ENCODE measurements at regions not wholly inside any gene's neighbourhood (a gene's known extent, or its start where the extent isn't known, plus 50 kb on each side); places are given as distances from the start of the nearest gene placed in this dataset.
"Not testable (repeated sequence)": the region's sequence is repeated elsewhere in the genome, so short reads cannot be mapped to it uniquely, and the experiment has no call there.

DNA sequence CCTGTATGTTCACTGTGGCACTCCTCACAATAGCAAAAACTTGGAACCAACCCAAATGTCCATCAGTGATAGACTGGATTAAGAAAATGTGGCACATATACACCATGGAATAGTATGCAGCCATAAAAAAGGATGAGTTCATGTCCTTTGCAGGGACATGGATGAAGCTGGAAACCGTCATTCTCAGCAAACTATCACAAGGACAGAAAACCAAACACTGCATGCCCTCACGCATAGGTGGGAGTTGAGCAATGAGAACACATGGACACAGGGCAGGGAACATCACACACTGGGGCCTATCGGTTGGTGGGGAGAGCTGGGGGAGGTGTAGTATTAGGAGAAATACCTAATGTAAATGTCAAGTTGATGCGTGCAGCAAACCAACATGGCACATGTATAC, 275.7 kb upstream of the TLE3 start:
- DNase-seq (ENCODE audit: low spot score): not testable (repeated sequence)

DNA sequence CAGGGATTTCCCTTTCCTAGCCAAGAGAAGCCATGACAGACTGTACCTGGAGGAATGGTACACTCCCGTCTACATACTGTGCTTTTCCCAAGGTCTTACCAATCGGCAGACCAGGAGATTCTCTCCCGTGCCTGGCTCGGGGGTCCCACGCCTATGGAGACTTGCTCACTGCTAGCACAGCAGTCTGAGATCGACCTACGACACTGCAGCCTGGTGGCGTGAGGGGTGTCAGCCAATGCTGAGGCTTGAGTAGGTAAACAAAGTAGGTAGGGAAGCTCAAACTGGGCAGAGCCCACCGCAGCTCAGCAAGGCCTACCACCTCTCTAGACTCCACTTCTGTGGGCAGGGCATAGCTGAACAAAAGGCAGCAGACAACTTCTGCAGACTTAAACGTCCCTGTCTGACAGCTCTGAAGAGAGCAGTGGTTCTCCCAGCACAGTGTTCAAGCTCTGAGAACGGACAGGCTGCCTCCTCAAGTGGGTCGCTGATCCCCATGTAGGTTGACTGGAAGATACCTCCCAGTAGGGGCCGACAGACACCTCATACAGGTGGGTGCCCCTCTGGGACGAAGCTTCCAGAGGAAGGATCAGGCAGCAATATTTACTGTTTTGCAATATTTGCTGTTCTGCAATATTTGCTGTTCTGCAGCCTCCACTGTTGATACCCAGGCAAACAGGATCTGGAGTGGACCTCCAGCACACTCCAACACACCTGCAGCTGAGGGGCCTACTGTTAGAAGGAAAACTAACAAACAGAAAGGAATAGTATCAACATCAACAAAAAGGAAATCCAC, 270.4 kb upstream of the TLE3 start:
- peak; percentile 40 for DNase-seq (ENCODE audit: low spot score)

DNA sequence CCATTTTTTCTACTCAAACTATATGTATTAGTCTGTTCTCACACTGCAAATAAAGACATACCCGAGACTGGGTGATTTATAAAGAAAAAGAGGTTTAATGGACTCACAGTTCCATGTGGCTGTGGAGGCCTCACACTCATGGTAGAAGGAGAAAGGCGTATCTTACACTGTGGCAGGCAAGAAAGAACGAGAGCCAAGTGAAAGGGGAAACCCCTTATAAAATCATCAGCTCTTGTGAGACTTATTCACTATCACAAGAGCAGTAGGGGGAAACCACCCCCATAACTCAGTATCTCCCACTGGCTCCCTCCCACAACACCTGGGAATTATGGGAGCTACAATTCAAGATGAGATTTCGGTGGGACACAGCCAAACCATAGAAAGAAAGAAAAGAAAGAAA, 266.3 kb upstream of the TLE3 start:
- not testable (repeated sequence) for DNase-seq (ENCODE audit: low spot score)

DNA sequence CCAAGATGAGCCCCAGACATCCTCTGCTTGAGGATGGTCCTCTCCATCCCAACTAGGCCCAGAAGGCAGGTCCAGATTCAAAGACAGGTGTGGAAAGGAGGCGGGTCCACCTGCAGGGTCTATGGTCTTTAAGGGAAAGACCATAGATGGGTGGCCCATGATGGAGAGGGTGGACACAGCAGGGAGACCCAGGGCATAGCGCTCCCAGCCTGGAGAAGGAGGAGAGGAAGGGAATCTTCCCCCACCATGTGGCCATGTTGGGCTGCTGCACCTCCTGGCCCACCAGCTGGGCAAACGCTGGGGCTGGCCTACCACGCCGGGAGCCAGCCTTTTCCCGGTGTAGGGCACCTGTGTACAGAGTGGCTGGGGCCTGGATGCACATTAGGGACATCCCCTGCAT, 265.2 kb upstream of the TLE3 start:
- peak; percentile 62 for DNase-seq (ENCODE audit: low spot score)

DNA sequence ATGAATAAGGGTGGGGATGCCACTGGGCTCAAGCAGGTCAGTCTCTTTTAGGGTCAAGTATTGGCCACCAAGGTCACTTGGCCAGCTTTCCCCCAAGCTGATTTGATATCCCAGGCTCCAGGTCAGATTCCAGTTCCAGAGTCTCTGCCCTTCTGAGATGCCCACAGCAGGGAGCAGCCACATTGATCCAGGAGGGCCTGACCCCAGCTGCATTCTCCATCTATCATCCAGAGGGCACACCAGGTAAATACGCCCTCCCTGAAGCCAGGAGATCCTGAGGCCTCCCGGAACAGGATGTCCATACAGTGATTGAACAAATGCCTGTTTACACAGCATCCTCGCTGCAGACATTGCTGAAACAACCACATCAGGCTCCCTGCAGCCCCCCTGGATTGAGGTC, 264.6 kb upstream of the TLE3 start:
- peak; percentile 48 for DNase-seq (ENCODE audit: low spot score)

DNA sequence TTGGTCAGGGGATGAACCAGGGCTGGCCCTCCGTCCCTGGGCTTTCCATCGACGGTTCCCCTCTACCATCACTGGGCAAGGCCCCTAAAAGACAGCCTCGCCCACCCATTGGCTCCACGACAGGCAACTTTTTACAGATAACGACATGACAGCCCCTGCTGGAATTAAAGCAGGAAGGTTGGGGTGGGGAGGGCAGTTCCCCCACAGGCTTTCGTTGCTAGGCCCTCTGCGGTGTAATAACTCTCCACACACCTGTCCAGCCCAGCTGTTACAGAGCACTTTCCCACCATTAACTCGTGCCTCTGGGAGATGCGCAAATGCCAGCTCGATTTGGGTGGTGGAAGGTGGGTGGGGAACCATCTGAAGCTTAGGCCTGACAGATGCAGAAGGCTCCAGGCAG, 264.2 kb upstream of the TLE3 start:
- DNase-seq (ENCODE audit: low spot score): peak; percentile 35

DNA sequence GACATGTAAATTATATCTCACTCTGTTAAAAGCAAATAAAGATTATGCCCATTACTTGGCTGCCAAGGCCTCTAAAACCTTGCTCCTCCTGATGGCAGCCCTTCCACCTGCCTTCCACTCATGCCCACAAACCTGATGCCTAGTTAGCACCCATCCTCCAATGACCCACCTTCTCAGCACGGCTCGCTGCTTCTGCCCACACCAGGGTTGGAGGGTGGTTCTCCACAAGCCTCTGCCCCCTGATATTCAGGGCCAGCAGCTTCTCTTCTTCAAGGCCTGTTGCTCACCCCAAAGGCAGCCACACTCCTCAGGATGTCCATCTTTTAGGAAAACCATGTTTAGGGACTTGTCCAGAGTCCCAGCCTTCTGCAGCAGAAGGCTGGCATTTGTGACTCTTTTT, 263.4 kb upstream of the TLE3 start:
- DNase-seq (ENCODE audit: low spot score): no peak

DNA sequence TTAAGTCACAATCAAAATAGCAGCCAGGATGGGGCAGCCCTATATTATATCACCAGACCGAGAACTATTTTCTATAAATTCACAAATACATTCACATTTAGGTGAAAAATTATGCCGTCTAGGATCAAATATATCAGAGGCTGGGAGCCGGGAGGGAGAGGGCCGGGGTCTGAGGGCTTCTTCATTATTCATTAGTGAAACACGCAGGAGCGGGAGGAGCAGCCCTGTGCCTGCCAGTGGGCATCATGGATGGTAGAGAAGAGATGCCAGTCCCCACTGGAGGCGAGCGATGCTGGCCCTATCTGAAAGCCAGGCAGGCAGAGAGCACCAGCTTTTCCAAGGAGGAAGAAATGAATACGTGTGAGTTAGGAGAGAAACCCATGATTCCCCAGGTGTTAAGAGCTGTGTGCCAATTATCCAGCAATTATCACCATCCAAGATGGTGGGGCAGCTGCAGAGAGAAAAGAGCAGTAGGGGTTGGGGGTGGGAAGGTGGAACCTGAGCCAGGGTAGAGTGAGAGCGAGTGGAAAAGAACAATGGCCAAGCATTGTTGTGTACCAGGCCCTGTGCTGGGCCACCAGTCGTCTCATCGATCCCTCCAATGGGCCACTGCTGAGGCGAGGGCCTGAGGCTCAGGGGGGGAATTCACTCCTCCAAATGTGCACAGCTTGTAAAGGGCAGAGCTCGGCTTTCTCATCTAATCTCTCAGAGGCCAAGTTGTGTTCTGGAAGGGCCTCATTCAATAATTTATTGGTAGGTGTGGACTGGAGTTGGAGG, 261.3 kb upstream of the TLE3 start:
- DNase-seq (ENCODE audit: low spot score): peak; percentile 29

DNA sequence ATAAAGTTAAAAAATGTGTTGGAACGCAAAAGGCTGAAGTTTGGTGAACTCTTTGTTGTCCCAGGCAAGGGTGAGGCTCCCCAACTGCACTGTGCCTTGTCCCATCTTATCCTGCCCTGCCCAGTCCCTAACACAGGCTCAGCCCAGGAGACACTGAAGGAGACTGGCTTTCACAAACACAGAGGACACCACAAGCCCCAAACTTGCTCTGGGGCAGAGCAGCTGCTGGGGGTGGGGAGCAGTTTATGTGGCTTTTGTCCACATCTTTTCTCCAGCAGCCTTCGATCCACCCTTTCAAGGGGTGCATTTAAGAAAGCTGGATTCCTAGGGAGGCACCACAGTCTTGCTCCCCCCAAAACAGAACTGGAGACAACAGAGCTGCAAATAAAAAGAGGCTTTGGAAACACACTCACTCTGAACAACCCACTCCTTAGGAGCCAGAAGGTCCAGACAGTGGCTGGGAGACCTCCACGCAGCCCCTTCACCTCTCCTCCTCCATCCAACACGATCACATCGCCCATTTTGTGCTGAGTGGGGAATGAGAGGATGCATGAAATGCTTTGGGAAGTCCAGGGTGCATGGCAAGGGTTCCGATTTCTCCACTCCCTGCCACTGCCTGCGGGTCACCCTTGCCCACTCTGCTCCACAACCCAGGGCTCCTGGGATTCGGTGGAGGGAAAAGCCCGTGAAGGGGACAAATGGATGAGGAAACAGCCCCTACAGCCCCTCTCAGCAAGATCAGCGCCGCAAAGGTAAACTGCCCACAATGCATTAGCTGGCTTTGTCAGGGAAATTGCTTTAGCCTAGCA, 260.5 kb upstream of the TLE3 start:
- DNase-seq (ENCODE audit: low spot score): peak; percentile 38

DNA sequence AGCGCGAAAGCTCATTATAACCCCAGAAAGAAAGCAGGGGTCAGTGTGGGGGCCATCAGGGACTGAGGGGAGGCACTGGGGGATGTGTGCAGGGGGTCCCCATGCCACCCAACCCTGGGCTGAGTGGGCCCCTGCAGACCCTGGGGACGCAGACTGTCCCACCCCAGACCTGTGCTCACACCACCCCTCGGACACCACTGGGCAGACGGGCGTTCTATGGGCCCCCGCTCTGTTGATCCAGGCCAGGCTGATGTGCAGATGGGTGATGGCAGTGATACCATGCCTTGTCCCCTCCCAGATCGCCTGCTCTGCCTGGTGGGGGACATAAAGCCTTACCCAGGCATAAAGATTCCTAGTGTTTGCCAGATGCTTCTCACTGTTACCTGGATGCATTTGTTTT, 259.7 kb upstream of the TLE3 start:
- DNase-seq (ENCODE audit: low spot score): peak; percentile 43

DNA sequence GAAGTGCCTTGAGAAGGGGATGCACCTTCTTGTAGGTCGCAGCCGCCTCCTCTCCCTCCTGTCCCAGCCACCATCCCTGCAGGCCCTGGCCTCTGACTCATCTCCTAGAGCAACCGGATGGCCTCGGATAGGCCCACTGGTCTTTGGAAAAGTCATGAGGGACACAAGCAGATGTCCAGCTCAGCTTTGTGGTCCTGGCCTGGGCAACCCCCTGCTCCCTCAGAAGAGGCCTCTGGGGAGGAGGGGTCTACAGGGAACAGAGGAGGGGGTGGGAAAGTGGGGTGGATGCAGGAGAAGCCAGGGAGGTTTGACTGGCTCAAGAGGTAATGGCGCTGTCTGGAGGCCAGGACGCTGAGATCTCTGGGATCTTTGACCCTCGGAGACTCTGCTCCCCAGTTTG, 259.2 kb upstream of the TLE3 start:
- peak; percentile 43 for DNase-seq (ENCODE audit: low spot score)

DNA sequence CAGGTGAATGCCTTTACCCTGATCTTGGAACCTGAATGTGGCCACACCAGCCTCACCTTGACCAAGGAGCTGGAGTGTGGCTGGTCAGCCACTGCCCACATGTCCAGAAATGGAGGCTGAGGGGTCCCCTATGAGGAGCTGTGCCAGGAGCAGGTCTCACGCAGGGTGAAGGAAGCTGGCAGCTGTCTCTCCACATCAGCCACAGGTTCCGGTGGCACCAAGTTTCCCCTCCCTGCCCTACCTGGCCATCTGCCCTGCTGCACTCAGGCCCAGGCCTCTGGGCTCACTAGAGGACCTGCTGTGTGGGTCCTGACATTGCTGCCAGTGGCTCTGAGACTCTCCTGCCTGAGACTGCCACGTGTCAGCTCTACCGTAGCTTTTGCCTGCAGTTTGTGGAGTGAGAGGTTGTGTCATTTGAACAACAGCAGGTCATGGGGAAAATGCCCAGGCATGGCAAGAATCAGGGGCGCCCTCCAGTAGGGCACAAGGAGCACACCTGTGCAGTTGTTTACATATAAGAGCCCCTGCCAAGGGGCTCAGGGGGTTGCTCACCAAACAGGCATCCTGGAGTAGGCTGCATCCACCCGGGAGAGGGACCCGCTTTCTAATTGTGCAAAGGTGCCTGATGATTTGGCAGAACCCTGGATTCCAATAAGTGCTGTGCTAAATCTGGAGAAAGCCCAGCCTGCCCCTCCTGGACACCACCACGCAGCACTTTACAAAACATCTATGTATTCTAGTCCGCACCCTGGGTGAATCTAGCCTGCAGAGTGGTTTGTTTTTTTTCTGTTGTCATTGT, 258.5 kb upstream of the TLE3 start:
- DNase-seq (ENCODE audit: low spot score): peak; percentile 37

DNA sequence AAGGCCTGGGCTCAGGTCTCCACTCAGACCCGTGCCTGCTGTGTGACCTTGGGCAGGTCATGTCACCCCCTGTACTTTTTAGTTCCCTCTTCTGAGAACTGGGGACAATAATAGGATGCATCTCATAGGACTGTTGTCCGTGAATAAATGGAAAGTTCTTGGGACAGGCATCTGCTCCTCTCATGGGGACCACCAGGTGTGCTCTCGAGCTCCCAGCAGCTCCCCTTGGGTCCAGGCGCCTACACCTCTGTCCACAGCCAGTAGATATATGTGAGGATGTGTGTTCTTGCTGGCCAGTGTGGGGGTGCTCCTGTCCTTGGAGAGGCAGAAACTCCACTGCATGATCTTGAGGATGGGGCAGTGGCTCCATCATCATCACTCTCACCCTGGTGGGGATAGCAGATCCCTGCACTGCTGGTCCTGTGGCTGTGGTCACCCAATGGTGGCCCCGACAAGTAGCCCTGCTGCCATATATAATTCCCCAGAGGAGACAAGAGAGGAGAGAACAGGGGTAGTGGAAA, 257.6 kb upstream of the TLE3 start:
- peak; percentile 42 for DNase-seq (ENCODE audit: low spot score)

DNA sequence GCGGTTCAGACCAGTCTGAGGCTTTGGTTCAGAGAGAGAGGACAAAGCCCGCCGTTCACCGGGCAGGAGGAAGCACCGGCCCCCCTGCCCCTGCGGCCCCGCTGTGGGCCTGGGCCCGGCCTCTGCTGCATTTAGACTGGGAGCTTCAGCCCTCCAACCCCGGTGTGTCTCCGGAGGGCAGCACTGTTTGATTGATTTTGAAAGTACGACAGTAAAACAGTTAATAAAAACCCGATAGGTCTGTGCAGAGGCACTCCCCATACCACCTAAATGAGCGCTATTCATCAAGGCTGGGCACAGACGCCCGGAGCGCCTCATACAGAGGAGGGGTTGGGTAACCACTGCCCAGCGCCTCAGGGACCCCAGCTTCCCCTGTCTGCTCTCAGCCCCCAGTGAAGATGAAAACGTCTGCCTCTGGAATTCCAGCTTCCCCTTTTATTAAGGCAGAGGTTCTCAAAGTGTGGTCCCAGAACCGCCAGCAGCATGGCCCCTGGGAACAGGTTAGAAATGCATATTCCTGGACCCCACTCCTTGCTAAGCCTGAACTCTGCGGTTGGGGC, 256.7 kb upstream of the TLE3 start:
- peak; percentile 43 for DNase-seq (ENCODE audit: low spot score)

DNA sequence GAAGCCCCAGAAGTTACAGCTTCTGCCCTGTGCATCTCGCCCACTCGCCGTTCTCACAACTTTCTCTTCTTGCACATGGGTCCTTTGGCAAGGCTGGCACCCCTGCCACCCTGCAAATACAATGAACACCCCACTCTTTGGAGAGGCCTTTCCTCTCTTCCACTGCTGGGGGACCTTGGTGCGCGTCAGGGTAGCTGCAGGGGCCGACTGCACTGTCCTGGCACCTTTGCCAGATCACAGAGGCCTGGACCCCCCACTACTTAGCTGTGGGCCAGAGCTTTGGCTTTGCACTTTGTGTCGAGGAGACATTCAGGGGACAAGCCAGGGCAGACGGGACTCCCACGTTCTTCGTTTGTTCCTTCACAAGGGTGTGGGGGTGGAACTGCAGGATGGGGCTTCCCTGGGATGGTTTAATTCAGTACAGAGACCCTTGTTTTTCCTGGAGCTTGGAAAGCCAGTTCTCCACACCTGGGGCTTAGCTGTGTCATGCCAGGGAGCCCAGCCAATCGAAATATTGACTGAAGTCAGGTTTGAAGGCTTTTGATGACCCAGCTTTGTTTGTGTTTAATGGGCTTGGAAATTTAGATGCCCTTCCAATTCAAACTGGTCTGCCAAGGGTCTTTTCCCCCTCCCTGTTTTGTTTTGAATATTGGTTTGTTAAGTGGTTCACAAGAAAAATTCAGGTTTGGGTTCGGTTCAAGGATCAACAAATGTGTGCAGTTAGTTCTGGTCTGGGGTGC, 256.1 kb upstream of the TLE3 start:
- peak; percentile 39 for DNase-seq (ENCODE audit: low spot score)

DNA sequence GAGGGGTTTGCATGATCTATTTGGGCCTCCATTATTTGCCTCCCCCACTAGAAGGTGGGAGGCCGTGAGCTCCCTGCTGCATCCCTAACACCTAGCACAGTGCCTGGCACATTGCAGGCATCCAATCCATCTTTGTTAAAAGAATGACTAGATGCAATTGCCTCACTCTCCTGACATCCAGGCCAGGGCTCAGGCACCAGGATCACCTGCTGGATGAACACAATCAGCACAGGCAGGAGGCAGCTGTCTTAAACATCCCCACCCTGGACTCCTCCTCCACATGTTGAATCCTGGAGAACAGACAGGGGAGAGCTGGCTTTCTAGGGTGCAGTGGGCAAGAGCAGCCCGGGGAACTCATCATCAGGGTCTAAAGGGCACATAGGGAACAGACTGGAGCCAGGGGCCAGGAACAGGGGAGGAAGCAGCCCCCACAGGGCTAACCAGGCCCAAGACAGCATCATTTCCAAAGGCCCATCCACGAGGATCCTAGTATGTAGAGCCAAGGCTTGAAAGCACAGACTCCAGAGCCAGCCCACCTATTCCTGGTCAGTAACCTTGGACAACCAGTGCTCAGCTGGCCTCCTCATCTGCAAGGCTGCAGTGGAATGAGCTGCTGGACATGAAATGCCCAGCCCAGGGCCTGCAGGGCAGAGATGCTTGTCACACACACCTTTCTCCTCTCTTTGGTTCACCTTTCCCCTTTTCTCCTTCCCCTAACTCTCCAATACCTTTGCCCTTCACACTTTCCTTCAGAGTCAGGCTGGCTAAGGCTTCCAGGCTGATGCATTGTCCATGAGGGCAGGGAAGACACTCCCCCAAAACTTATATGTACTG, 254.4 kb upstream of the TLE3 start:
- no peak for DNase-seq (ENCODE audit: low spot score)

DNA sequence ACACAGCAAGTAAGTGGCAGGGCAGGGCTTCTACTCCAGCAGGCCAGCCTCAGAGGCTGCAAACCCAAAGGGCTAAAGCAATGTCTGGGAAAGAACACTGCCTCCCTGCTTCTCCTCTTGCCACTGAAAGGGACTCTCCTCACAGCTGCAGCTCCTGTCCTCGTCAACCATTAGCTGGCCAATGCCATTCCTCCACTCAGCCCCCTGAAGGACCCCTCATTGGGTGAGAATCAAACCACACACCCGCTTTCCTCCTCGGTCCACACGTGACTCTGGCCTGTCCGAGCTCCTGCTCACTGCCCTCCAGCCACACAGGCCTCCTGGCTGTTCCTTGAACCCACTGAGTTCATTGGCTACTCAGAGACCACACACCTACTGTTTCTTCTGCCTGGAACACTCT, 253.7 kb upstream of the TLE3 start:
- no peak for DNase-seq (ENCODE audit: low spot score)

DNA sequence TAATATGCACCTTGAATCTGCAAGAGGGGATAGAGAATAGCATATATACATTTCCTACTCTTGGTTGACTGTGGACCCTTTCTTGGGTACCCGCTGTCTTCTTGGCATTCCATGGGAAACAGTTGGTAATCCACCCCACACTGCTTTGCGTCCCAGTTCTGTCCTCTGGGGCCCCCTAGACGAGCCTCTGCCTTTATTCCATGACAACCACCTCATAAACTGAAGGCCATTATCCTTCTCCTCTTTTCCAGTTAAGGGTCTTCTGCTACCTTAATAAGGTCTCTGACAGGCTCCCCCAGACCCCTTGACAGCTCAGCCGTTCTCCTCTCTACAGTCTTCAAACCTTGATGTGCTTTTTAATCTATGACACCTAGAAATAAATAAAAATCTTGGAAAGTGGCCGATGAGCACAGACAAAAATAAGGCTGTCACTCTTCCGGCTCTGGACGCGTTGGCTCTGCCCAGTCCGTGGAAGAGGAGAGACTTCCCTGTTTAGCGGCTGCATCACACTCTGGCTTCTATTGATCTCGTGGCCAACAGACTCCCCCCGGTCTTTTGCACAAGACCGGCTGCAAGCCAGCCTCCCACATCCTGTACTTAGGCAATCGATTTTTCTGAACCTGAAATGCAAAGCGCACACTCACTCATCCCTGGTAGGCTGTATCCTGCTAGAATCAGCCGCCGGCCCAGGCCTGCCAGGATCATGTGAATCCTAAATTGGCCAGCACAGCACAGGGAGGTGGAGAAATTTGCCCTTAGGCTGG, 251.0 kb upstream of the TLE3 start:
- DNase-seq (ENCODE audit: low spot score): no peak

DNA sequence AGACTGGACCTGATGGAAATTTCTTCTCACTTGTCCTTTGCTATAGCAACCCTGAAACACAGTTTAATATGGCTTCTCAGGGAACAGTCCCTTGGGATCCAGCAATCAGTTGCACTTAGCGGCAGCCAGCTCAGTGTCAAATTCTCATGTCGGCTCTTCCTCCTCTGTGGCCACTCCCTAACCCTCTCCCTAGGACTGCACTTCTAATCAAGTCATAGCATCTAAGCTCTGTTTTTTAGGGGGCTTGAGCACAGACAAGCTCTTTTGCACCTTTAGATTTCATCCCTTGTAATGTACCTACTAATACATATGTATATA, 250.5 kb upstream of the TLE3 start:
- no peak for DNase-seq (ENCODE audit: low spot score)
